Liver (tissue), 8 donors: ENCODE measurements at regions not wholly inside any gene's neighbourhood (a gene's known extent, or its start where the extent isn't known, plus 50 kb on each side); places are given as distances from the start of the nearest gene placed in this dataset.

Experiments used
- DNase-seq: peaks from one replicate; pipeline ENCODE4 v3.0.0-alpha.2; 2017; ENCODE audit warnings: low spot score
- H3K27ac ChIP-seq, 2 donors: one replicate each; pipeline ENCODE4 v1.7.0; 2013; ENCODE audit warnings: inconsistent platforms in 2 of 2, low read length in 2 of 2, control low read depth in 1 of 2, low read depth in 1 of 2, mild to moderate bottlenecking in 1 of 2
- H3K27me3 ChIP-seq, 4 donors: one replicate each; pipeline versions ENCODE4 v1.6.1 to v1.7.0; 2013; ENCODE audit warnings: low read length in 3 of 4, inconsistent platforms in 1 of 4, mild to moderate bottlenecking in 1 of 4, moderate library complexity in 1 of 4; ENCODE audit not compliant: control insufficient read depth in 4 of 4, insufficient read depth in 4 of 4
- H3K36me3 ChIP-seq, 4 donors: one replicate each; pipeline versions ENCODE4 v1.6.1 to v1.7.0; 2013; ENCODE audit warnings: low read length in 3 of 4, mild to moderate bottlenecking in 3 of 4, low read depth in 1 of 4, moderate library complexity in 1 of 4; ENCODE audit not compliant: control insufficient read depth in 4 of 4, insufficient read depth in 3 of 4
- H3K4me1 ChIP-seq, 4 donors: one replicate each; pipeline versions ENCODE4 v1.6.1 to v1.7.0; 2013; ENCODE audit warnings: low read length in 3 of 4, mild to moderate bottlenecking in 3 of 4, moderate library complexity in 1 of 4; ENCODE audit not compliant: control insufficient read depth in 4 of 4, insufficient read depth in 4 of 4
- H3K4me3 ChIP-seq, 3 donors: one replicate each; pipeline versions ENCODE4 v1.6.1 to v1.7.0; 2013; ENCODE audit warnings: low read length in 3 of 3, control low read depth in 1 of 3, low read depth in 1 of 3, mild to moderate bottlenecking in 1 of 3
- H3K9ac ChIP-seq, 2 donors: one replicate each; pipeline ENCODE4 v1.7.0; 2013; ENCODE audit warnings: low read length in 2 of 2, mild to moderate bottlenecking in 2 of 2, moderate library complexity in 2 of 2, control low read depth in 1 of 2, low read depth in 1 of 2
- H3K9me3 ChIP-seq, 4 donors: one replicate each; pipeline versions ENCODE4 v1.6.1 to v1.7.0; 2013; ENCODE audit warnings: low read length in 3 of 4; ENCODE audit not compliant: control insufficient read depth in 4 of 4
- EGR1 ChIP-seq, 2 donors: IDR thresholded peaks; 2 replicates each; pipeline ENCODE4 v1.6.1; 2016 to 2018; ENCODE audit warnings: antibody characterized with exemption in 2 of 2, low read depth in 2 of 2
- FOXA2 ChIP-seq: IDR thresholded peaks from 2 replicates; pipeline ENCODE4 v1.6.1; 2016; ENCODE audit warnings: antibody characterized with exemption
- GABPA ChIP-seq, 2 donors: IDR thresholded peaks in 1 of 2; conservative IDR thresholded peaks in 1 of 2; 2 replicates each; pipeline ENCODE4 v1.6.1; 2016; ENCODE audit warnings: antibody characterized with exemption in 2 of 2, mild to moderate bottlenecking in 1 of 2, moderate library complexity in 1 of 2
- HNF4A ChIP-seq, 2 donors: conservative IDR thresholded peaks; 2 replicates each; pipeline ENCODE4 v1.6.1; 2016; ENCODE audit warnings: antibody characterized with exemption in 2 of 2, mild to moderate bottlenecking in 2 of 2
- HNF4G ChIP-seq: IDR thresholded peaks from 2 replicates; pipeline ENCODE4 v1.6.1; 2016; ENCODE audit warnings: antibody characterized with exemption
- JUND ChIP-seq, 2 donors: IDR thresholded peaks; 2 replicates each; pipeline ENCODE4 v1.6.1; 2016; ENCODE audit warnings: antibody characterized with exemption in 2 of 2
- NR2F2 ChIP-seq: IDR thresholded peaks from 2 replicates; pipeline ENCODE4 v1.6.1; 2016; ENCODE audit warnings: antibody characterized with exemption
- RAD21 ChIP-seq, 2 donors: IDR thresholded peaks; 2 replicates each; pipeline ENCODE4 v1.6.1; 2016; ENCODE audit warnings: antibody characterized with exemption in 2 of 2, mild to moderate bottlenecking in 2 of 2
- RXRA ChIP-seq, 2 donors: IDR thresholded peaks; 2 replicates each; pipeline ENCODE4 v1.6.1; 2017 to 2018; ENCODE audit warnings: antibody characterized with exemption in 2 of 2, mild to moderate bottlenecking in 1 of 2
- SP1 ChIP-seq: IDR thresholded peaks from 2 replicates; pipeline ENCODE4 v1.6.1; 2018; ENCODE audit warnings: antibody characterized with exemption, mild to moderate bottlenecking
- TAF1 ChIP-seq: conservative IDR thresholded peaks from 2 replicates; pipeline ENCODE4 v1.6.1; 2016; ENCODE audit warnings: antibody characterized with exemption, mild to moderate bottlenecking
- YY1 ChIP-seq: IDR thresholded peaks from 2 replicates; pipeline ENCODE4 v1.6.1; 2016; ENCODE audit warnings: antibody characterized with exemption, mild to moderate bottlenecking
- WGBS: extraction: QIAGEN DNeasy Blood & Tissue Kit; methylation state at CpG from one replicate; pipeline ENCODE4 v1.1.7; 2013; 5-methylcytosine and 5-hydroxymethylcytosine counted together
- TF ChIP-seq, protein P1 (sequence below): IDR thresholded peaks from 2 replicates; pipeline ENCODE4 v1.6.1; 2016; ENCODE audit warnings: antibody characterized with exemption
- TF ChIP-seq, protein P2 (sequence below): IDR thresholded peaks from 2 replicates; pipeline ENCODE4 v1.6.1; 2016; ENCODE audit warnings: antibody characterized with exemption, mild to moderate bottlenecking
- TF ChIP-seq, protein P3 (sequence below): fragments of 150-350 bp; IDR thresholded peaks from 2 replicates; pipeline ENCODE4 v1.5.1; 2017; ENCODE audit warnings: improper control_type of control experiment, low read depth, low read length; ENCODE audit not compliant: missing input control
- TF ChIP-seq, protein P4 (sequence below): IDR thresholded peaks from 2 replicates; pipeline ENCODE4 v1.6.1; 2016; ENCODE audit warnings: antibody characterized with exemption
- donor health status: healthy.
- donor health status: healthy.
- donor health status: healthy.
- donor health status: healthy.
- donor health status: healthy.

DNA sequence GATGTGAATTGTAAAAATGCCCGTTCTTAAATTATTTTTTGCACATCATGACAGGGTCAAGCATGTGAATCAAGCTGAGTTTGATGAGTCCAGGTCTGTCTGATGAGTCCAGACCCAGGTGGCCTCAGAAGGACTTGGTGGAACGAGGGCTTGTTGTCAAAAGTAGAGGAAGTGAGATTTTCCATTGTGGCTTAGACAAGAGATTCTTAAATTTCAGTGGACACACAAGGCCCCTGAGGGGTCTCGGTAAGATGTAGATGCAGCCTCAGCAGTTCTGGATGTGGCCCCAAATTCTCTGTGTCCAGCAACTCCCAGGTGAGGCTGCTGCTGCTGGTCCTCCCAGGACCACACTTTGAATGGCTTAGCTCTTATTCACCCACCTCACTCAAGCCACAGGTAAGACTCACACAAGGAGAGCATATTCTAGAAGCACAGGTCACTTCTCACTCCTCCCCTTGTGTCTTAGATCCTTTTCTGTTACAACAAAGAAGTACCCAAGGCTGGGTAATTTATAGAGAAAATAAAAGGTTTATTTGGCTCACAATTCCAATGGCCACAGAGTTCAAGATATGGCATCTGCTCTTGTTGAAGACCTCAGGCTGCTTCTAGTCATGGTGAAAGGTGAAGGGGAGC, 98.8 kb downstream of the GGTLC2 start:
- Histone ChIP-seq H3K4me3 (no peak overlapping the region), H3K4me1 (no peaks in the 10 kb centered on the region), H3K36me3 (no peaks in the 10 kb centered on the region), H3K27ac (no peak overlapping the region), H3K27me3 (peaks cover 0 to 9% (median 1%) of the 10 kb centered on the region in 4 donors), H3K9ac (no peak overlapping the region), H3K9me3 (no peaks in the 10 kb centered on the region)
- TF ChIP-seq SP1: no peak
- TF ChIP-seq, protein P1, sequence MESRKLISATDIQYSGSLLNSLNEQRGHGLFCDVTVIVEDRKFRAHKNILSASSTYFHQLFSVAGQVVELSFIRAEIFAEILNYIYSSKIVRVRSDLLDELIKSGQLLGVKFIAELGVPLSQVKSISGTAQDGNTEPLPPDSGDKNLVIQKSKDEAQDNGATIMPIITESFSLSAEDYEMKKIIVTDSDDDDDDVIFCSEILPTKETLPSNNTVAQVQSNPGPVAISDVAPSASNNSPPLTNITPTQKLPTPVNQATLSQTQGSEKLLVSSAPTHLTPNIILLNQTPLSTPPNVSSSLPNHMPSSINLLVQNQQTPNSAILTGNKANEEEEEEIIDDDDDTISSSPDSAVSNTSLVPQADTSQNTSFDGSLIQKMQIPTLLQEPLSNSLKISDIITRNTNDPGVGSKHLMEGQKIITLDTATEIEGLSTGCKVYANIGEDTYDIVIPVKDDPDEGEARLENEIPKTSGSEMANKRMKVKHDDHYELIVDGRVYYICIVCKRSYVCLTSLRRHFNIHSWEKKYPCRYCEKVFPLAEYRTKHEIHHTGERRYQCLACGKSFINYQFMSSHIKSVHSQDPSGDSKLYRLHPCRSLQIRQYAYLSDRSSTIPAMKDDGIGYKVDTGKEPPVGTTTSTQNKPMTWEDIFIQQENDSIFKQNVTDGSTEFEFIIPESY: no peak
- no peak for TF ChIP-seq TAF1
- TF ChIP-seq, protein P2, sequence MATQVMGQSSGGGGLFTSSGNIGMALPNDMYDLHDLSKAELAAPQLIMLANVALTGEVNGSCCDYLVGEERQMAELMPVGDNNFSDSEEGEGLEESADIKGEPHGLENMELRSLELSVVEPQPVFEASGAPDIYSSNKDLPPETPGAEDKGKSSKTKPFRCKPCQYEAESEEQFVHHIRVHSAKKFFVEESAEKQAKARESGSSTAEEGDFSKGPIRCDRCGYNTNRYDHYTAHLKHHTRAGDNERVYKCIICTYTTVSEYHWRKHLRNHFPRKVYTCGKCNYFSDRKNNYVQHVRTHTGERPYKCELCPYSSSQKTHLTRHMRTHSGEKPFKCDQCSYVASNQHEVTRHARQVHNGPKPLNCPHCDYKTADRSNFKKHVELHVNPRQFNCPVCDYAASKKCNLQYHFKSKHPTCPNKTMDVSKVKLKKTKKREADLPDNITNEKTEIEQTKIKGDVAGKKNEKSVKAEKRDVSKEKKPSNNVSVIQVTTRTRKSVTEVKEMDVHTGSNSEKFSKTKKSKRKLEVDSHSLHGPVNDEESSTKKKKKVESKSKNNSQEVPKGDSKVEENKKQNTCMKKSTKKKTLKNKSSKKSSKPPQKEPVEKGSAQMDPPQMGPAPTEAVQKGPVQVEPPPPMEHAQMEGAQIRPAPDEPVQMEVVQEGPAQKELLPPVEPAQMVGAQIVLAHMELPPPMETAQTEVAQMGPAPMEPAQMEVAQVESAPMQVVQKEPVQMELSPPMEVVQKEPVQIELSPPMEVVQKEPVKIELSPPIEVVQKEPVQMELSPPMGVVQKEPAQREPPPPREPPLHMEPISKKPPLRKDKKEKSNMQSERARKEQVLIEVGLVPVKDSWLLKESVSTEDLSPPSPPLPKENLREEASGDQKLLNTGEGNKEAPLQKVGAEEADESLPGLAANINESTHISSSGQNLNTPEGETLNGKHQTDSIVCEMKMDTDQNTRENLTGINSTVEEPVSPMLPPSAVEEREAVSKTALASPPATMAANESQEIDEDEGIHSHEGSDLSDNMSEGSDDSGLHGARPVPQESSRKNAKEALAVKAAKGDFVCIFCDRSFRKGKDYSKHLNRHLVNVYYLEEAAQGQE: no peak
- TF ChIP-seq, protein P3, sequence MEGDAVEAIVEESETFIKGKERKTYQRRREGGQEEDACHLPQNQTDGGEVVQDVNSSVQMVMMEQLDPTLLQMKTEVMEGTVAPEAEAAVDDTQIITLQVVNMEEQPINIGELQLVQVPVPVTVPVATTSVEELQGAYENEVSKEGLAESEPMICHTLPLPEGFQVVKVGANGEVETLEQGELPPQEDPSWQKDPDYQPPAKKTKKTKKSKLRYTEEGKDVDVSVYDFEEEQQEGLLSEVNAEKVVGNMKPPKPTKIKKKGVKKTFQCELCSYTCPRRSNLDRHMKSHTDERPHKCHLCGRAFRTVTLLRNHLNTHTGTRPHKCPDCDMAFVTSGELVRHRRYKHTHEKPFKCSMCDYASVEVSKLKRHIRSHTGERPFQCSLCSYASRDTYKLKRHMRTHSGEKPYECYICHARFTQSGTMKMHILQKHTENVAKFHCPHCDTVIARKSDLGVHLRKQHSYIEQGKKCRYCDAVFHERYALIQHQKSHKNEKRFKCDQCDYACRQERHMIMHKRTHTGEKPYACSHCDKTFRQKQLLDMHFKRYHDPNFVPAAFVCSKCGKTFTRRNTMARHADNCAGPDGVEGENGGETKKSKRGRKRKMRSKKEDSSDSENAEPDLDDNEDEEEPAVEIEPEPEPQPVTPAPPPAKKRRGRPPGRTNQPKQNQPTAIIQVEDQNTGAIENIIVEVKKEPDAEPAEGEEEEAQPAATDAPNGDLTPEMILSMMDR: no peak
- TF ChIP-seq JUND (IDR thresholded peaks at IDR 0.05): no peak
- TF ChIP-seq, protein P4, sequence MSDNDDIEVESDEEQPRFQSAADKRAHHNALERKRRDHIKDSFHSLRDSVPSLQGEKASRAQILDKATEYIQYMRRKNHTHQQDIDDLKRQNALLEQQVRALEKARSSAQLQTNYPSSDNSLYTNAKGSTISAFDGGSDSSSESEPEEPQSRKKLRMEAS: no peak
- no peak for TF ChIP-seq NR2F2
- TF ChIP-seq EGR1 (IDR thresholded peaks at IDR 0.05; ENCODE audit: low read depth in 2 of 2): no peak
- TF ChIP-seq HNF4G: no peak
- no peak for TF ChIP-seq HNF4A (conservative IDR thresholded peaks at IDR 0.05)
- no peak for TF ChIP-seq RAD21 (IDR thresholded peaks at IDR 0.05)
- 66% methylated on average over 3 of the region's 3 CpGs for WGBS
- no peak for DNase-seq

DNA sequence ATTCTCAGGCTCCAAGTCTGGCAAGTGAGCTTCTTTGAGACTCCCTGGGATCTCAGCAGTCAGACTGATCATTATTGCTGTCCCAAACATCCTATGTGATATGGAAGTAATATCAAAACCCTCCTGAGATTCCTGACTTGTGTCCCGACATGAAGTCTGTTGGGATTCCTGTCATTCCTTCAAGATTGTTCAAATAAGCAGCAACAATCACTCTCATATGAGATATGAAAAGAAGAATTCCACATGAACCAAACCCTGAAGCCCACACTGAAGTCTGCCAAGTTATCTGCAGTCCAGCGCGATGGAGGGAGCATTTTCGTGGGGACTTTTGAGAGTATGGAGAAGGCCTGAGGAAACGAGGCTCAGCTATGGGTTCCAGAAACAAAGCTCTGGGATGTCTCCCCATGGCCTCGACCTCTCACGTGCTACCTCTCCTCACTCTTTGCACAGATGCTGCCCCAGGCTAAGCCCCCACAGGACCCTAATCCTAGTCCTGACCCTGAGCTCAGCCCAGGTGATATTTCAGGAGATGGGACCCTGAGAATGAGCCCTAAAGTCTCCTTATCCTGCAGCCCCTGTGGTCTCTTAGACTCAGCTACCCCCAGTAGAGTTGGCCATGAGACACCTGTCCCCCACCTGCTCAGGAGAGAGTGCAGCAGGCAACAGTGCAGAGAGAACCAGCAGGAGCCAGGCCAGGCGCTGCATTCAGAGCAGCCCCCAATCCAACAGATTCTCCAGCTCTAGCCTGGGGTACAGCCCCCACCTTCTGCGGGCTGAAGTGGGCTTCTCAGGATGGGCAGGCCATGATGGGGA, 100.2 kb downstream of the GGTLC2 start:
- DNase-seq: no peak
- Histone ChIP-seq H3K9me3 (no peaks in the 10 kb centered on the region), H3K9ac (no peak overlapping the region), H3K4me3 (no peak overlapping the region), H3K36me3 (no peaks in the 10 kb centered on the region), H3K27me3 (peaks cover 0 to 5% (median 1%) of the 10 kb centered on the region in 4 donors), H3K27ac (no peak overlapping the region), H3K4me1 (no peaks in the 10 kb centered on the region)
- 80% methylated on average over 9 of the region's 9 CpGs for WGBS
- TF ChIP-seq, protein P4: no peak
- TF ChIP-seq HNF4G (no peak), GABPA (IDR thresholded peaks at IDR 0.05 in 1 of 2, conservative IDR thresholded peaks at IDR 0.05 in 1 of 2) (no peak), HNF4A (conservative IDR thresholded peaks at IDR 0.05) (no peak), YY1 (no peak), RXRA (IDR thresholded peaks at IDR 0.05) (no peak), RAD21 (IDR thresholded peaks at IDR 0.05) (no peak), FOXA2 (no peak)
- TF ChIP-seq, protein P2: no peak
- TF ChIP-seq, protein P3: no peak
